GM04503 (cell line): ENCODE measurements at regions not wholly inside any gene's neighbourhood (a gene's known extent, or its start where the extent isn't known, plus 50 kb on each side); places are given as distances from the start of the nearest gene placed in this dataset.

ENCODE experiments used
- DNase-seq: peaks from one replicate; pipeline ENCODE4 v3.0.0-alpha.2; 2012; ENCODE audit warnings: low read depth

- DNase-seq: no peak
These were observed 241.1 kb upstream of the TSHZ2 start for GRCh38 chr20:52731093-52731492.

GRCh38 chr20:52727740-52728456 is 244.3 kb upstream of the TSHZ2 start:
- no peak for DNase-seq

GRCh38 chr20:52724541-52724940 is 247.6 kb upstream of the TSHZ2 start:
- no peak for DNase-seq

- no peak for DNase-seq
These were observed 249.1 kb upstream of the TSHZ2 start for GRCh38 chr20:52722926-52723688.

GRCh38 chr20:52708137-52708536 is 264.0 kb upstream of the TSHZ2 start:
- DNase-seq: no peak

GRCh38 chr20:52704553-52704952 is 267.6 kb upstream of the TSHZ2 start:
- no peak for DNase-seq

GRCh38 chr20:52688345-52688744 is 283.8 kb upstream of the TSHZ2 start:
- no peak for DNase-seq

- no peak for DNase-seq
These were observed 287.3 kb upstream of the TSHZ2 start for GRCh38 chr20:52684905-52685304.

GRCh38 chr20:52684176-52684575 is 288.0 kb upstream of the TSHZ2 start:
- DNase-seq: no peak

- DNase-seq: no peak
These were observed 288.4 kb upstream of the TSHZ2 start for GRCh38 chr20:52683761-52684160.

GRCh38 chr20:52682237-52682636 is 289.9 kb upstream of the TSHZ2 start:
- DNase-seq: no peak

GRCh38 chr20:52681288-52681687 is 290.9 kb upstream of the TSHZ2 start:
- DNase-seq: no peak

GRCh38 chr20:52677216-52677615 is 294.9 kb upstream of the TSHZ2 start:
- DNase-seq: no peak

- DNase-seq: no peak
These were observed 295.7 kb upstream of the TSHZ2 start for GRCh38 chr20:52676283-52676995.

- no peak for DNase-seq
These were observed 296.8 kb upstream of the TSHZ2 start for GRCh38 chr20:52675375-52675774.

- no peak for DNase-seq
These were observed 303.5 kb upstream of the TSHZ2 start for GRCh38 chr20:52668626-52669025.

GRCh38 chr20:52667358-52667757 is 304.8 kb upstream of the TSHZ2 start:
- no peak for DNase-seq

- no peak for DNase-seq
These were observed 306.7 kb upstream of the TSHZ2 start for GRCh38 chr20:52665441-52665840.

- DNase-seq: no peak
These were observed 316.8 kb upstream of the TSHZ2 start for GRCh38 chr20:52655395-52655794.

- no peak for DNase-seq
These were observed 317.6 kb upstream of the TSHZ2 start for GRCh38 chr20:52654567-52654966.

GRCh38 chr20:52652271-52652670 is 319.9 kb upstream of the TSHZ2 start:
- no peak for DNase-seq

GRCh38 chr20:52649727-52650126 is 322.4 kb upstream of the TSHZ2 start:
- DNase-seq: no peak

GRCh38 chr20:52645822-52646221 is 326.3 kb upstream of the TSHZ2 start:
- DNase-seq: no peak
